ENCODE measurements at regions not wholly inside any gene's neighbourhood (a gene's known extent, or its start where the extent isn't known, plus 50 kb on each side); places are given as distances from the start of the nearest gene placed in this dataset.

DNA sequence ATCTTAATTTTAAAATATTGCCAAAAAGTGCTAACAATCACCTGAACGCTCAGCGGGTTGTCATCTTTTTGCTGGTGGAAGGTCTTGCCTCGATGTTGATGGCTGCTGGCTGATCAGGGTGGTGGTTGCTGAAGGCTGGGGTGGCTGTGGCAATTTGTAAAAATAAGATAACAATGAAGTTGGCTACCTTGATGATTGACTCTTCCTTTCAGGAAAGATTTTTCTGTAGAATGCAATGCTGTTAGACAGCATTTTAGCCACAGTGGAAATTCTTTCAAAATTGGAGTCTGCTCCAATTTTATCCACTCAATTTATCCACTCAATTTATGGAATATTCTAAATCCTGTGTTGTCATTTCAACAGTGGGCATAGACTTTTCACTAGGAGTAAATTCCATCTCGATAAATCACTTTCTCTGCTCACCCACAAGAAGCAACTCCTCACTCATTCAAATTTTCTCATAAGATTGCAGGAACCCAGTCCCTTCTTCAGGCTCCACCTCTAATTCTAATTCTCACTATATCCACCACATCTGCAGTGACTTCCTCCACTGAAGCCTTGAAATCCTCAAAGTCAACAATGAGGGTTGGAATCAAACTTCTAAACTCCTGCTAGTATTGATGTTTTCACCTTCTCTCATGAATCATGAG is 78.8 kb downstream of the LINC01488 start:
- H3K27ac ChIP-seq: no peak overlapping the region
- TF ChIP-seq, protein P1, sequence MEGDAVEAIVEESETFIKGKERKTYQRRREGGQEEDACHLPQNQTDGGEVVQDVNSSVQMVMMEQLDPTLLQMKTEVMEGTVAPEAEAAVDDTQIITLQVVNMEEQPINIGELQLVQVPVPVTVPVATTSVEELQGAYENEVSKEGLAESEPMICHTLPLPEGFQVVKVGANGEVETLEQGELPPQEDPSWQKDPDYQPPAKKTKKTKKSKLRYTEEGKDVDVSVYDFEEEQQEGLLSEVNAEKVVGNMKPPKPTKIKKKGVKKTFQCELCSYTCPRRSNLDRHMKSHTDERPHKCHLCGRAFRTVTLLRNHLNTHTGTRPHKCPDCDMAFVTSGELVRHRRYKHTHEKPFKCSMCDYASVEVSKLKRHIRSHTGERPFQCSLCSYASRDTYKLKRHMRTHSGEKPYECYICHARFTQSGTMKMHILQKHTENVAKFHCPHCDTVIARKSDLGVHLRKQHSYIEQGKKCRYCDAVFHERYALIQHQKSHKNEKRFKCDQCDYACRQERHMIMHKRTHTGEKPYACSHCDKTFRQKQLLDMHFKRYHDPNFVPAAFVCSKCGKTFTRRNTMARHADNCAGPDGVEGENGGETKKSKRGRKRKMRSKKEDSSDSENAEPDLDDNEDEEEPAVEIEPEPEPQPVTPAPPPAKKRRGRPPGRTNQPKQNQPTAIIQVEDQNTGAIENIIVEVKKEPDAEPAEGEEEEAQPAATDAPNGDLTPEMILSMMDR (IDR thresholded peaks at IDR 0.05; ENCODE audit: low read depth, low read length): no peak
- peaks cover 16% of the 10 kb centered on the region for H3K27me3 ChIP-seq (ENCODE audit: insufficient read depth, low read depth, severe bottlenecking)
- H3K36me3 ChIP-seq: no peaks in the 10 kb centered on the region
- no peak for DNase-seq
- no peak overlapping the region for H3K4me3 ChIP-seq (ENCODE audit: low read depth, low read length)
- no peaks in the 10 kb centered on the region for H3K9me3 ChIP-seq (ENCODE audit: severe bottlenecking)

DNA sequence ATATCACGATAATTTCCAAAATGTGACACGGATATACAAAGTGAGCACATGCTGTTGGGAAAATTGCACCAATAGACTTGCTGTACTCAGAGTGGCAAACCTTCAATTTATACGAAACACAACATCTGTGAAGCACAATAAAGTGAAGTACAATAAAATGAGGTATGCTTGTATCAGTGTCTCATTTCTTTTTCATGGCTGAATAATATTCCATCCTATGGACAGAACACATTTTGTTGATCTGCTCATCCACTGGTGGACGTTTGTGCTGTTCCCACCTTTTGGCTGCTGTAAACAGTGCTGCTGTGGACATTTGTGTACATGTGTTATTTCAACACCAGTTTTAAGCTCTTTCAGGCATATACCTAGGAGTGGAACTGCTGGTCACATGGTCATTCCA is 78.7 kb upstream of the CCND1 start:
- no peak overlapping the region for H3K4me3 ChIP-seq (ENCODE audit: low read depth, low read length)

DNA sequence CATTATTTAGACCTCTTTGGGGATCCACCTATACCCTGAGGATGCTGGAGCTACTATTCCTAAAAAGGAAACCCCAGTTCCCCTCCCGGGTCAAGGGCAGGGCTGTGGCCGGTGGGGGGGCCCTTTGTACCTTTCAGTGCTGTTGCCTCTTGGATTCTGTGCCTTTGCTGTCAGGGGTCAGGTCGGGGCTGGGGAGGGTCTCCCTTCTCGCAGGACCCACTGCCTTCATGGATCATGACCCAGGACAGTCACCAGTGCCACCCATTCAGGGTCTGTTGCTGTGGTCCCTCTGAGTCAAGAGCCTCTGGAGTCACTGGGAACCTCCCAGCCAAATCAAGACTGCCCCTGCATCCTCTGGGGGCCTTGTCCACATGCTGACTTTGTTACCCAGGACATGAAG is 78.1 kb upstream of the CCND1 start:
- H3K4me3 ChIP-seq (ENCODE audit: low read depth, low read length): no peak overlapping the region
- no peak for DNase-seq
- H3K27me3 ChIP-seq (ENCODE audit: insufficient read depth, low read depth, severe bottlenecking): peaks cover 24% of the 10 kb centered on the region
- TF ChIP-seq, protein P1 (IDR thresholded peaks at IDR 0.05; ENCODE audit: low read depth, low read length): no peak
- H3K36me3 ChIP-seq: no peaks in the 10 kb centered on the region
- no peak overlapping the region for H3K27ac ChIP-seq
- peaks cover 2% of the 10 kb centered on the region for H3K9me3 ChIP-seq (ENCODE audit: severe bottlenecking)

More for the DNA sequence above, 78.7 kb upstream of the CCND1 start:
- no peak for DNase-seq
- peaks cover 22% of the 10 kb centered on the region for H3K27me3 ChIP-seq (ENCODE audit: insufficient read depth, low read depth, severe bottlenecking)
- H3K9me3 ChIP-seq (ENCODE audit: severe bottlenecking): peaks cover 2% of the 10 kb centered on the region
- no peaks in the 10 kb centered on the region for H3K36me3 ChIP-seq
- H3K27ac ChIP-seq: no peak overlapping the region
- TF ChIP-seq, protein P1 (IDR thresholded peaks at IDR 0.05; ENCODE audit: low read depth, low read length): no peak

DNA sequence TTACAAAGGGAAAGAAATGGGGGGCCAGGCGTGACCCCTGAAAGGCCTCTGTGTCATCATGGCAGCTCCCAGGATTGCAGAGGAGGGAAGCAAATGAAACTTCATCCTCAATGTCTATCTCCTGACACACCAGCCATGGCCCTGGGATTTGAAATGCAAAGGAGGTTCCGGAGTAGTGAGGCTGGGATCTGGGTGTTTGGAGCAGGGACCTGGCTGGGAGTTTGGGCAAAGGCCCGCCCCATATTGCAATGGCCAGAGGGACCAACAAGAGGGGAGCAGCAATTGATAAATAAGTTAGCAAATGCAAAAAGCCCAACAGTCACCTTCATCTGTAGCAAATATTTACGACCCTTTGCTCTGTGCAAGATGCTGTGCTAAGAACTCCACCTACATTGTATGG is 77.7 kb upstream of the CCND1 start:
- TF ChIP-seq, protein P1 (IDR thresholded peaks at IDR 0.05; ENCODE audit: low read depth, low read length): no peak
- Histone ChIP-seq H3K27me3 (ENCODE audit: insufficient read depth, low read depth, severe bottlenecking) (peaks cover 21% of the 10 kb centered on the region), H3K36me3 (no peaks in the 10 kb centered on the region), H3K9me3 (ENCODE audit: severe bottlenecking) (peaks cover 2% of the 10 kb centered on the region), H3K27ac (no peak overlapping the region), H3K4me3 (ENCODE audit: low read depth, low read length) (no peak overlapping the region)
- DNase-seq: no peak

DNA sequence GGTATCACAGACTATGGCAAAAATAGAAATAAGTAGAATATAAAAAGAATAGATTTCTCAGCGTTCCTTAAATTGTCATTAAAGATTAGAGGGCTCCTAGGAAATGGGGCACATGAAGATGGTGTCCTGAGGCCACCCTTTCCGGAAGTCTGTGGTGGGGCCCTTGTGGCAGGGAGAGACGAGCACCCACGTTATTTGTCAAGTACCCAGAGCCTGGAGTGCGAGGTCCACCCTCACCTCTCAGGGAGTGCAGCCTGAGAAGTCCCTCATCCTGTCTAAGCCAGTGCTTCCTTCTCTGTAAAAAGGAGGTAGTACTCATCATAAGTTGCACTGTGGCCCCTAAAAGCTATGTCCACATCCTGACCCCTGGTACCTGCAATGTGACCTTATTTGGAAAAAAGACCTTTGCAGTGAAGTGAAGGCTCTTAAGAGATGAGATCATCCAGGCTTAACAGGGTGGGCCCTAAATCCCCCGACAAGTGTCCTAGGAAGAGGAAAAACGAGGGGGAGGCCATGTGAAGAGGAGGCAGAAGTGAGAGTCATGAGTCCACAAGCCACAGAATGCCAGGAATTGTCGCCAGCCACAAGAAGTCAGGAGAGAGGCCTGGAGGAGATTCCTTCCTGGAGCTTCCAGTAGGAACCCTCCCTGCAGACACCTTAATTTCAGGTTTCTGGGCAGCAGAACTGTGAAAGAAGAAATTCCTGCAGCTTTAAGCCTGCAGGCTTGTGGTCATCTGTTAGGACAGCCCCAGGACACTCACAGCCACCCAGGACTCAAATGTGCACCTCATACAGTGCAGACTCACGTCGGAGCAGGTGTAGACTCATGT is 76.8 kb upstream of the CCND1 start:
- Histone ChIP-seq H3K4me3 (ENCODE audit: low read depth, low read length) (no peak overlapping the region), H3K9me3 (ENCODE audit: severe bottlenecking) (peaks cover 2% of the 10 kb centered on the region), H3K27me3 (ENCODE audit: insufficient read depth, low read depth, severe bottlenecking) (peaks cover 23% of the 10 kb centered on the region), H3K27ac (no peak overlapping the region), H3K36me3 (no peaks in the 10 kb centered on the region)
- no peak for DNase-seq
- TF ChIP-seq, protein P1 (IDR thresholded peaks at IDR 0.05; ENCODE audit: low read depth, low read length): no peak
